ENCODE measurements at regions not wholly inside any gene's neighbourhood (a gene's known extent, or its start where the extent isn't known, plus 50 kb on each side); places are given as distances from the start of the nearest gene placed in this dataset.

- no peak for TF ChIP-seq SMC3 (IDR thresholded peaks at IDR 0.05; ENCODE audit: borderline replicate concordance, low read length)
- TF ChIP-seq POLR2AphosphoS2 (IDR thresholded peaks at IDR 0.05; ENCODE audit: low read depth, low read length): no peak
- no peak for TF ChIP-seq POLR2A (IDR thresholded peaks at IDR 0.05; ENCODE audit: low read depth, low read length)
- no peak for TF ChIP-seq E2F4 (IDR thresholded peaks at IDR 0.05; ENCODE audit: low read depth, low read length)
- TF ChIP-seq ESRRA (IDR thresholded peaks at IDR 0.05; ENCODE audit: low read length): no peak
- TF ChIP-seq CTCF (IDR thresholded peaks at IDR 0.05 in 2 of 3, conservative IDR thresholded peaks at IDR 0.05 in 1 of 3; ENCODE audit: control insufficient read depth in 2 of 3, extremely low read depth in 1 of 3, insufficient read depth in 1 of 3, low read depth in 3 of 3, low read length in 3 of 3): no peak
- TF ChIP-seq, protein P1, sequence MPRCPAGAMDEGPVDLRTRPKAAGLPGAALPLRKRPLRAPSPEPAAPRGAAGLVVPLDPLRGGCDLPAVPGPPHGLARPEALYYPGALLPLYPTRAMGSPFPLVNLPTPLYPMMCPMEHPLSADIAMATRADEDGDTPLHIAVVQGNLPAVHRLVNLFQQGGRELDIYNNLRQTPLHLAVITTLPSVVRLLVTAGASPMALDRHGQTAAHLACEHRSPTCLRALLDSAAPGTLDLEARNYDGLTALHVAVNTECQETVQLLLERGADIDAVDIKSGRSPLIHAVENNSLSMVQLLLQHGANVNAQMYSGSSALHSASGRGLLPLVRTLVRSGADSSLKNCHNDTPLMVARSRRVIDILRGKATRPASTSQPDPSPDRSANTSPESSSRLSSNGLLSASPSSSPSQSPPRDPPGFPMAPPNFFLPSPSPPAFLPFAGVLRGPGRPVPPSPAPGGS (IDR thresholded peaks at IDR 0.05; ENCODE audit: borderline replicate concordance, insufficient read depth, low read depth, low read length, poor library complexity, severe bottlenecking): no peak
- TF ChIP-seq EGR1 (IDR thresholded peaks at IDR 0.05; ENCODE audit: borderline replicate concordance in 1 of 2, low read depth in 2 of 2, low read length in 2 of 2): no peak
Measured at GRCh38 chr5:92248518-92248917, 865.4 kb upstream of the ARRDC3 start.

All from GM12878 (cell line).